ENCODE measurements at regions not wholly inside any gene's neighbourhood (a gene's known extent, or its start where the extent isn't known, plus 50 kb on each side); places are given as distances from the start of the nearest gene placed in this dataset.

- TF ChIP-seq CTCF (IDR thresholded peaks at IDR 0.05; ENCODE audit: insufficient read depth, low read length), result no peak
- TF ChIP-seq POLR2AphosphoS5 (IDR thresholded peaks at IDR 0.05; ENCODE audit: low read depth), result no peak
- no peak for TF ChIP-seq REST (IDR thresholded peaks at IDR 0.05; ENCODE audit: insufficient replicate concordance, low read depth)
These were observed 329.6 kb upstream of the NRP1 start for GRCh38 chr10:33664070-33664469.

Data from HL-60 (cell line).